ENCODE measurements at regions not wholly inside any gene's neighbourhood (a gene's known extent, or its start where the extent isn't known, plus 50 kb on each side); places are given as distances from the start of the nearest gene placed in this dataset.

- H3K27me3 Mint-ChIP-seq: no peaks in the 10 kb centered on the region
- ATAC-seq: no peak
- DNase-seq (ENCODE audit: low spot score): no peak
- H3K4me3 Mint-ChIP-seq: no peak overlapping the region
- H3K4me1 Mint-ChIP-seq (ENCODE audit: low read depth in 2 of 2): no peaks in the 10 kb centered on the region
- H3K27ac Mint-ChIP-seq: no peak overlapping the region
- H3K36me3 Mint-ChIP-seq: no peaks in the 10 kb centered on the region
- H3K9me3 Mint-ChIP-seq: no peaks in the 10 kb centered on the region
These were observed 460.7 kb downstream of the BCL11A start for GRCh38 chr2:60092781-60093180.

- Mint-ChIP-seq H3K4me1 (ENCODE audit: low read depth in 2 of 2) (no peaks in the 10 kb centered on the region), H3K36me3 (no peaks in the 10 kb centered on the region), H3K4me3 (no peak overlapping the region), H3K27ac (no peak overlapping the region), H3K9me3 (no peaks in the 10 kb centered on the region), H3K27me3 (no peaks in the 10 kb centered on the region)
- ATAC-seq (no peak), DNase-seq (ENCODE audit: low spot score) (no peak)
These were observed 461.6 kb downstream of the BCL11A start for GRCh38 chr2:60091894-60092293.

- Mint-ChIP-seq H3K4me3 (no peak overlapping the region), H3K36me3 (no peaks in the 10 kb centered on the region), H3K27me3 (no peaks in the 10 kb centered on the region), H3K4me1 (ENCODE audit: low read depth in 2 of 2) (no peaks in the 10 kb centered on the region), H3K9me3 (no peaks in the 10 kb centered on the region), H3K27ac (no peak overlapping the region)
- DNase-seq (ENCODE audit: low spot score) (no peak), ATAC-seq (no peak)
These were observed 462.2 kb downstream of the BCL11A start for GRCh38 chr2:60091266-60091665.

GRCh38 chr2:60079562-60079961 lies 473.9 kb downstream of the BCL11A start:
- Mint-ChIP-seq H3K9me3 (peaks cover 7% of the 10 kb centered on the region), H3K36me3 (no peaks in the 10 kb centered on the region), H3K4me1 (ENCODE audit: low read depth in 2 of 2) (no peaks in the 10 kb centered on the region), H3K27ac (no peak overlapping the region), H3K4me3 (no peak overlapping the region), H3K27me3 (no peaks in the 10 kb centered on the region)
- DNase-seq (ENCODE audit: low spot score) (no peak), ATAC-seq (no peak)

- H3K9me3 Mint-ChIP-seq: peaks cover 4% of the 10 kb centered on the region
- no peak overlapping the region for H3K27ac Mint-ChIP-seq
- no peaks in the 10 kb centered on the region for H3K4me1 Mint-ChIP-seq (ENCODE audit: low read depth in 2 of 2)
- H3K36me3 Mint-ChIP-seq: no peaks in the 10 kb centered on the region
- no peak overlapping the region for H3K4me3 Mint-ChIP-seq
- ATAC-seq (no peak), DNase-seq (ENCODE audit: low spot score) (no peak)
- peaks cover 0 to 3% of the 10 kb centered on the region in 2 donors for H3K27me3 Mint-ChIP-seq
These were observed 478.4 kb downstream of the BCL11A start for GRCh38 chr2:60075048-60075447.

GRCh38 chr2:60073201-60073600 lies 480.3 kb downstream of the BCL11A start:
- no peaks in the 10 kb centered on the region for H3K4me1 Mint-ChIP-seq (ENCODE audit: low read depth in 2 of 2)
- DNase-seq (ENCODE audit: low spot score): no peak
- H3K27ac Mint-ChIP-seq: no peak overlapping the region
- H3K9me3 Mint-ChIP-seq: peaks cover 4% of the 10 kb centered on the region
- no peak for ATAC-seq
- no peak overlapping the region for H3K4me3 Mint-ChIP-seq
- no peaks in the 10 kb centered on the region for H3K36me3 Mint-ChIP-seq
- H3K27me3 Mint-ChIP-seq: peaks cover 0 to 3% of the 10 kb centered on the region in 2 donors

GRCh38 chr2:60072609-60073008 lies 480.8 kb downstream of the BCL11A start:
- Mint-ChIP-seq H3K4me3 (no peak overlapping the region), H3K4me1 (ENCODE audit: low read depth in 2 of 2) (no peaks in the 10 kb centered on the region), H3K9me3 (peaks cover 4% of the 10 kb centered on the region), H3K27me3 (peaks cover 0 to 3% of the 10 kb centered on the region in 2 donors), H3K36me3 (no peaks in the 10 kb centered on the region), H3K27ac (no peak overlapping the region)
- ATAC-seq (no peak), DNase-seq (ENCODE audit: low spot score) (no peak)

GRCh38 chr2:60071490-60071831 lies 482.0 kb downstream of the BCL11A start:
- Mint-ChIP-seq H3K27ac (no peak overlapping the region), H3K9me3 (peaks cover 4% of the 10 kb centered on the region), H3K36me3 (no peaks in the 10 kb centered on the region), H3K4me3 (no peak overlapping the region), H3K27me3 (peaks cover 0 to 3% of the 10 kb centered on the region in 2 donors), H3K4me1 (ENCODE audit: low read depth in 2 of 2) (no peaks in the 10 kb centered on the region)
- ATAC-seq (no peak), DNase-seq (ENCODE audit: low spot score) (no peak)

- Mint-ChIP-seq H3K9me3 (peaks cover 4% of the 10 kb centered on the region), H3K36me3 (no peaks in the 10 kb centered on the region), H3K4me1 (ENCODE audit: low read depth in 2 of 2) (no peaks in the 10 kb centered on the region), H3K4me3 (no peak overlapping the region), H3K27ac (no peak overlapping the region), H3K27me3 (peaks cover 0 to 3% of the 10 kb centered on the region in 2 donors)
- ATAC-seq (no peak), DNase-seq (ENCODE audit: low spot score) (no peak)
These were observed 482.5 kb downstream of the BCL11A start for GRCh38 chr2:60070736-60071489.

GRCh38 chr2:60070196-60070595 lies 483.3 kb downstream of the BCL11A start:
- Mint-ChIP-seq H3K36me3 (no peaks in the 10 kb centered on the region), H3K9me3 (peaks cover 3% of the 10 kb centered on the region)

GRCh38 chr2:60068755-60069154 lies 484.7 kb downstream of the BCL11A start:
- DNase-seq (ENCODE audit: low spot score) (no peak), ATAC-seq (no peak)
- Mint-ChIP-seq H3K27ac (no peak overlapping the region), H3K9me3 (no peaks in the 10 kb centered on the region), H3K4me1 (ENCODE audit: low read depth in 2 of 2) (no peaks in the 10 kb centered on the region), H3K36me3 (no peaks in the 10 kb centered on the region), H3K4me3 (no peak overlapping the region), H3K27me3 (peaks cover 0 to 3% of the 10 kb centered on the region in 2 donors)

More at GRCh38 chr2:60070196-60070595, 483.3 kb downstream of the BCL11A start:
- no peak for ATAC-seq
- H3K4me1 Mint-ChIP-seq (ENCODE audit: low read depth in 2 of 2): no peaks in the 10 kb centered on the region
- no peak for DNase-seq (ENCODE audit: low spot score)
- no peak overlapping the region for H3K4me3 Mint-ChIP-seq
- peaks cover 0 to 3% of the 10 kb centered on the region in 2 donors for H3K27me3 Mint-ChIP-seq
- H3K27ac Mint-ChIP-seq: no peak overlapping the region

- ATAC-seq (no peak), DNase-seq (ENCODE audit: low spot score) (no peak)
- Mint-ChIP-seq H3K27me3 (peaks cover 0 to 2% of the 10 kb centered on the region in 2 donors), H3K4me3 (no peak overlapping the region), H3K27ac (no peak overlapping the region), H3K36me3 (no peaks in the 10 kb centered on the region), H3K9me3 (no peaks in the 10 kb centered on the region), H3K4me1 (ENCODE audit: low read depth in 2 of 2) (no peaks in the 10 kb centered on the region)
These were observed 486.4 kb downstream of the BCL11A start for GRCh38 chr2:60067006-60067405.

- DNase-seq (ENCODE audit: low spot score) (no peak), ATAC-seq (no peak)
- H3K27me3 Mint-ChIP-seq: no peaks in the 10 kb centered on the region
- H3K9me3 Mint-ChIP-seq: no peaks in the 10 kb centered on the region
- no peaks in the 10 kb centered on the region for H3K36me3 Mint-ChIP-seq
- no peak overlapping the region for H3K4me3 Mint-ChIP-seq
- H3K4me1 Mint-ChIP-seq (ENCODE audit: low read depth in 2 of 2): no peaks in the 10 kb centered on the region
- H3K27ac Mint-ChIP-seq: no peak overlapping the region
These were observed 487.2 kb downstream of the BCL11A start for GRCh38 chr2:60066096-60066839.

- H3K4me3 Mint-ChIP-seq: no peak overlapping the region
- no peaks in the 10 kb centered on the region for H3K9me3 Mint-ChIP-seq
- no peak overlapping the region for H3K27ac Mint-ChIP-seq
- H3K27me3 Mint-ChIP-seq: no peaks in the 10 kb centered on the region
- no peaks in the 10 kb centered on the region for H3K4me1 Mint-ChIP-seq (ENCODE audit: low read depth in 2 of 2)
- H3K36me3 Mint-ChIP-seq: no peaks in the 10 kb centered on the region
- DNase-seq (ENCODE audit: low spot score): no peak
- no peak for ATAC-seq
These were observed 488.6 kb downstream of the BCL11A start for GRCh38 chr2:60064687-60065389.

All from natural killer cell treated with Interleukin-12 subunit alpha and Interleukin-12 subunit beta and Interleukin-15 and Interleukin-18, amount 100 ng/mL, for 72 hours (primary cell).